ENCODE measurements at regions not wholly inside any gene's neighbourhood (a gene's known extent, or its start where the extent isn't known, plus 50 kb on each side); places are given as distances from the start of the nearest gene placed in this dataset.
"Not testable (repeated sequence)": the region's sequence is repeated elsewhere in the genome, so short reads cannot be mapped to it uniquely, and the experiment has no call there.

DNA sequence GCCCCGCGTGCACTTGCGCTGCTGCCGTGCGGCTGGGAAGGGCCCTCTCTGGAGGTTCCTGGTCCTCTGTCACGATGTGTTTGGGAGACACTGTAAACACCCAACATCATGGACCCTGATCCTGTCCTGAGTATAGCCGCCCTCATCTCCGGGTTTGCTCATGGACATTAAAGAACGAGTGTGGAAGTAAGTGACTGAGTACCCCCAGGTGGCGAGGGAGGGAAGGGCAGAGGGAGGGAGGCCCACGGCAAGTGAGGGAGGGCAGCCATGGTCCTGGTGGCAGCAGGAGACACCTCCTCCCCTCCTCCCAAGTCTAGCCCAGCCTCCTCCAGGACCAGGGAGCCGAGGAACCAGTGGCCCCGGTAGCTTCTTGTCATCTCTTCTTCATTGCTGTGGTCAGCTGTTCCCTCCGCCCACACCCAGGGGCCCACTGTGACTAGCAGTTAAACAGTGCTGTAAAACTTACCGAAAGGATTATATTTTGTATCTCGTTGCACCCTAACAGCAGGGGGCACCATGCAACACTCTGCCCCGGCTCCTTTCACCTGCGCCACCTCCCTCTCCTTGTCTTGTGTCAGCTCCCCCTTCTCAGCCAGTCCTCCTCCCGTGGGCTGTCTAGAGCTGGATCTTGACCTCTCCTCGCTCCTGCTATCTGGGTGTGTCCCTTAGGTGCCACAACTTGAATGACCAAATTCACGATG is 566.5 kb upstream of the B3GAT1 start:
- DNase-seq (ENCODE audit: low read depth): no peak

DNA sequence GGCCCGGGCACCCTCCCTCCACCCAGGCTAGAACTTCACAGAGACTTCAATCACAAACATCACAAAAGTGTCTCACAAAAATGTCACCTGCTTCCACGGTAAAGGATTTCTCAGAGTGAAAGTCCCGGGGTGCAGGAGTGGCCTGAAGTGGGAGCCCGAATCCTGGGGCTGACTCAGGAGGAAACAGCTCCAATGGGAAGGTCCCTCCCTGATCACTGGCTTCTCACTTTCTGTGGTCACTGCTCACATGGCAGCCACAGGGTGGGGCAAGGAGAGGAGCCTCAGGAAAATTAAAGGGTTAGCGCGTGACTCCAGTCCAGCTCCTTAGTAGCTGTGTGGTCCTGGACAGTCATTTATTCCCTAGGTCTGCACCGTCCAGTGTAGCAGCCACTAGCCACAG is 564.5 kb upstream of the B3GAT1 start:
- DNase-seq (ENCODE audit: low read depth): no peak

DNA sequence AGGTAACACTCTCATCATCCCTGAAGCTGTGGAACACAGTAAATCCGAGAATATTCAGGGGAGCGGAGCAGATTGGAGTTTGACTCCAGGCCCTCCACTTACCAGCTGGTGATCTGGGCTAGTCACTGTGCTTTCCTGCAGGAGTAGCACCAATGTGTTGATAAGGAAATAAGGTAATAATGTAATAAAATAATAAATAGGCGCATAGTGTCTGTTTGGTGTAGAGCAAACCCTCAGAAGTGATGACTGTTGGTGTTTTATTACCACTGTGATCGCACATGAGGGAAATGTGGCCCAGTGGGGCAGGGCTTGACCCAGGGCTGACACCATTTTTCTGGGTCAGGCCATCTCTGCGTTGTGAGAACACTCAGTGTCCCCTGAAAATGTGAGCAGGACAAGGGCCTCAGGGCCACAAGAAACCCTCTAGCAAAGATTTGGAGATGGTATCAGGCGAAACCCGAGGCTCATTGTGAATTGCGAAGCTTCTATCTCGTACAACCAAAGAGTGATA is 563.9 kb upstream of the B3GAT1 start:
- no peak for DNase-seq (ENCODE audit: low read depth)

DNA sequence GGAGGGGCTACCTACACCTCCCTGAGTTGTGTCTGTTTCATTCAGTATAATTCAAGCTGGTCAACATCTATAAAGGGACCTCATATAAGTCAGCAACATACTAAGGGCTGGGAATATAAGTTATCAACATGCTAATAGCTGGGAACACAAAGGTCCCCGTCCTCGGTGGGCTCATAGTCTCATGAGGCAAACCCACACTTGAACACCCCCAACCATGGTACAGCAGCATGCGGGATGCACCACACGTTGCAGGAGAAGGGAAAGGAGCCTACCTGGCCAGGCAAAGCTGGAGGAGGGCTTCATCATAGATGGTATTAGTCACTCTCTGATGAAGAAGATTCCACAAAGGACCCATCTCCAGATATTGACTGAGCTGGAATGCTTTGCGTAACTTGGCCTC is 561.8 kb upstream of the B3GAT1 start:
- no peak for DNase-seq (ENCODE audit: low read depth)

DNA sequence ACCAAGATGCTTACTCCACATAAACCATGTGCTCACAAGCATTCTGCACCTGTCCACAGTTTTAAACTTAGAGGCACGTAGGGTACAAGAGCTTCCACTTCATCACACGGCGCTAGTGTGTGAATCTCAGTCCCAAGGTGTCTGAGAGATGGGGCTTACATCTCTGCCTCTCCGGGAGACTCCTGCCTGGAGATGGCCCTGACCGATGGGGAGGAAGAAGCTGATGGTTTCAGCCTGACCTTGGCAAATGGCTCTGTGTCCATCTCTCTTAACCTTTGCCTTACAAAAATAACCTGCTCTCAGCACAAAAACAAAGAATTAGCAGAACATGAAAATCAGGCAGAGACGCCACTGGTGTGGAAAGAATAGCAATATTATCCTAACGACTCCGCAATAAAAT is 559.3 kb upstream of the B3GAT1 start:
- DNase-seq (ENCODE audit: low read depth): no peak

DNA sequence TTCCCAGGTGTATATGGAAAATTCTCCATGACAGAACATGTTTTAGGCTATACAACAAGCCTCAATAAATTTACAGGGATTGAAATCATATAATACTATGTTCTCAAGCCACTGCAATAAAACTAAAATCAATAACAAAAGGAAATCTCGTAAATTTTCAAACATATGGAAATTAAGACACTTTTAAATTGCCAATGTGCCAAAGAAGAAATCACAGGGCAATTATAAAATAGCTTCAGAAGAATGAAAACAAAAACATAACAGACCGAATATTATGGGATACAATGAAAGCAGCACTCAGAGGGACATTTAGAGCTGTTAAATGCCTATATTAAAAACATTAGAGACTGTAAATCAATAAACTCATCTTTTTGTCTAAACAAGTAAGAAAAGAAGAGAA is 555.7 kb upstream of the B3GAT1 start:
- DNase-seq (ENCODE audit: low read depth): no peak

DNA sequence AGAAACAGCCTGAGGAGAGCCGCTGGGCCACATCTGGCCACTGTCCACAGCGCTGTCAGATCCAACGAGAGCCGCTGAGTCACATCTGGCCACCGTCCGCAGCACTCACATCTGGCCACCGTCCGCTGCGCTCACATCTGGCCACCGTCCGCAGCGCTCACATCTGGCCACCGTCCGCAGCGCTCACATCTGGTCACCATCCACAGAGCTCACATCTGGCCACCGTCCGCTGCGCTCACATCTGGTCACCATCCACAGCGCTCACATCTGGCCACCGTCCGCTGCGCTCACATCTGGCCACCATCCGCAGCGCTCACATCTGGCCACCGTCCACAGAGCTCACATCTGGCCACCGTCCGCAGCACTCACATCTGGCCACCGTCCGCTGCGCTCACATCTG is 549.3 kb upstream of the B3GAT1 start:
- DNase-seq (ENCODE audit: low read depth): not testable (repeated sequence)

DNA sequence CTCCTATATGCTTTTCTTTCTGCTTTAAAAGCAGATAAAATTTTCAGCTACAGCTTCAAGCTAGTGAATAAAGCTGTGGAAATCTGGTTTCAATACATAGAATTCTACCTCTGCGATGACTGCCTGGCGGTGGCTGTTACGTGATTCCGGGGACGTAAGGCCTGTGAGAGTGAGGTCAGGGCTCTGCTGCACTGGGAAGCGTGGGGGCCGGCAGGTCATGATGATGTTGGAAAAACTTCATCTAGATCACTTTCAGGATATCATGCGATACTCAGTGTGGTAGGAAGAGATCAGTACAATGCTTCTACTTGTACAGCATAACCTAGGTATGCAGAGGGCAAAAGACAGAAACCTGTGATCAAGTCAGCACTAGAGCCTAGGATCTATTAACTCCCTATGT is 546.8 kb upstream of the B3GAT1 start:
- no peak for DNase-seq (ENCODE audit: low read depth)

DNA sequence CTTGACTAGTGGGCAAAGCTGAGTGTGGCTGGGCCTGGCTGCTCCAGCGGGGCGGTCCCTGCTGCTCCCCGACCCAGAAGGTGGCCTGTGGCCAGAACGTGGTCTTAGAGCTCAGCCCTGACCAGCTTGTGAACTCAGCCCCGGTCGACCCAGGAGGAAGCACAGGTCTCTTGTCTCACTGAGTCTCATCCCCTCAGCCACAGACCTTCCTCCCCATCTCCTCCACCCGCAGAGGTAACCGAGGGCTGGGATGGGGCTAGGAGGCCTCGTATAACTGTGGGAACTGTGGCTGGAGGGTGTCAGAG is 546.2 kb upstream of the B3GAT1 start:
- DNase-seq (ENCODE audit: low read depth): no peak

DNA sequence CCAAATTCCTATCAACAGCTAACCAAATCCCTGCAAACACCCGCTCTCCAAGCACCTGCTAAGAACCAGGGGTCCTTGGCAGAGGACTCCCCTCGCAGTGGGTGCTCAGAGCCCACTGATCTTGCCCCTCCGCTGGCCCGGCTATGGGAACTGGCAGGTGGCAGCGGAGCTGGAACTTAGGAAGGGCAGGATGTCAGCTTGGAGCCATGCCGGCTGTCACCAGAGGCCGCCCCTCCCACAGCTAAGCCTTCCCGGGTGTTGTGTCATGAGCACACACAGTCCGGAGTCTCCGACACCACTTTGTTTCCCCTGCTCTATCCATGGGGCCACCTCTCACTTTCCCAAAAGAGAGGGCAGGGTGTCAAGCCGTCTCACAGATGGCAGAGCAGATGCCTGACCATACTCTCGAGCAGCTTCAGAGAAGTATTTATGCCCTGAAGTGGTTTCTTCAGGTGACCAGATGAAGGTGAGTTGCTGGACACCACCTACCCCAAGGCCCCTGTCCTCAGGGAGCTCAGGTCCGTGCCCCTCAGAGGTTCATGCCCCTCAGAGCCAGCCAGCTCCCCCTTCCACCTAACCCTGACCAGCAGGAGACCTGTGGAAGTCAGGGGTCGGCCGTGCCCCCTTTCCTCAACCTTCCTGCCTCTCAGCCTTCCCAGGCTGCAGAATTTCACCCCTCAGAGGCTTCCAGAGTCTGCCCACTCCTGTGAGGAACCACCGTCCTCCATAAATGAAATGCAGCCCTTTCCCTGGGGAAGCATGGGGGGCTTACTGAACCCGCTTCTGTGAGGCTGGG is 545.7 kb upstream of the B3GAT1 start:
- no peak for DNase-seq (ENCODE audit: low read depth)

DNA sequence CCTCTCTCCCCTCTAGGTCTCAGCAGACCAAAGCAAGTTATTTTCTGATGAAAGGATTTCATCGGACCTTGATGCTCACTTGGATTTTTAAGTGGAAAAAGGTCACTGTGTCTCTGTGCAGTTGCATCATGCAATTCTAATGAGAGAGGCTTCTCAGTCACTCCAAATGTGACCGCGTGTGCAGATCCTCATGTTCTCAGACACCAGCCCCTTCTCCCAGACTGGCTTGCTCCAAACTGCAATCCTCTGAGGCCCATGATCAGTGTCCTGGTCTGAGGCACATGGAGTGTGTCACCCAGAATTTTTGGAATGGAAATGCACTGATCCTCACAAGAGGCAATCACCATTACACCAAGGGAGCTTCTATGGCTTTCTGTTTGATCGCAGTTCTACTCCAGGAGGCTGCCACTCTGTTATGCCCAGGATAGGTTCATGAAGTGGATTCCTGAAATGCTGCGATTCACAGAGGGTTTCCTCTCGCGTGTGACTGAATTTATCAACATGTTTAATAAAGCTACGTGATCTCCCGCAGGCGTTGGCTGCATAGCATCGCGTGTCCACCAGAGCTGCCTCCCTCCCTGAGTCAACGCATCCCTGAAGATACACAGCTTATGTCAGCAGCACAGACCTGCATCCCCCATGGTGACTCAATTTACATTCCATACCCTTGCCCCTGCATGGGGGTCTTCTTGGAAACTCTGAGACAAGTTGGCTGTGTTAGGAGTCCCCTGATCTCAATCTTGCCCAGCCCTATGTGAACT is 544.6 kb upstream of the B3GAT1 start:
- no peak for DNase-seq (ENCODE audit: low read depth)

DNA sequence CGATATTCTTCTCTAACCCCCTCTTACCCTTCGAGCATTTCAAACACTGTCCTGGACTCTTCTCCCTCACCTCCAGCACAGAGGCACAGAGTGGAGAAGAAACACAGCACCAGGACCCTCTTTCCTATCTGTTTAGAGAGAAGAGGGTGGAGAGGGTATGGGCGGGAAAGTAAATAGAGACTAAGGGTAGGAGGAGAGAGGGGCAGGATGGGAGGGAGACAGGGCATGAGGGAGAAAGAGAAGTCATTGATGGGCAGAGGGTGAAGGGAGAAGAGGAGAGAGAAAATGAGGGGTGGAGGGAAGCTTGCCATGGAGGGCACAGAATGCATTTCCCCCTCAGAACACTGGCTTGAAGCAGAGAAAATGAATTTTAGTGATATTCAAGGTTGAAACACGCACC is 543.9 kb upstream of the B3GAT1 start:
- DNase-seq (ENCODE audit: low read depth): not testable (repeated sequence)

DNA sequence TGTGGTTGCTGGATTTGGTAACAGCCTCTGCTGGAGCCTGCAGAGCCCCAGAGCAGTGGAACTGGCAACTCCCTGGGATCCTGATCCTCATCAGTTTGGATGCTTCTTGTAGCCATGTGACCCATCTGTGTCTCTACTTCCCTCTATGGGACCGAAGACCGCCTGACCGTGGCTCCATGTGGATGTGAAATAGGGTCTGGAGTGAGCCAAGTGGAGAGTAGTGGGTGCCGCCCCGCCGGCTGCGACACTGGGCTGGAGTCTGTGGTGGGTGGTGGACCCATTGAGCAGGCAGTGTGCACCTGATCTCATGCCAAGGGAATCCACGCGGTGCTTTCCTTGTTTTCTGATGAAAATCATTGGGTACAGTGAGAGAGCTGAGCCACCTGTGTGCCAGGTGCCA is 543.2 kb upstream of the B3GAT1 start:
- DNase-seq (ENCODE audit: low read depth): no peak

DNA sequence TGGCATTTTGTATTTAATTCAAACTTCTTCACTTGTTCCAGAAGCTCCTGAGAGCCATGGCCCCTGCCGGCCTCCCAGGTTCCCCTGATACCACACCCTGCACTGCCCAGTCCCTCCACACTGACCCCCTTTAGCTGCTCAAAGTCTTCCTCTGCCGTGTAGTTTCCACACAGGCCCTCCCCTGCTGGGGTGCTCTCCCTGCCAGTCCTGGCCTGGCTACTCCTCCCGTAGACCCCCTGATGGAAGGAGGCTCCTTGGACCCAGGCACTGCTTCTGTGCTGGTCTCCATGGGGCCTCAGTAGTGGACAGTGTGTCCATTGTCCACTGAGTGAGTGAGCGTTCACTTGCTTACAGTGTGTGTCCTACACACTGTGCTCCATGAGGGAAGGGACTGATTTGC is 542.4 kb upstream of the B3GAT1 start:
- DNase-seq (ENCODE audit: low read depth): not testable (repeated sequence)

DNA sequence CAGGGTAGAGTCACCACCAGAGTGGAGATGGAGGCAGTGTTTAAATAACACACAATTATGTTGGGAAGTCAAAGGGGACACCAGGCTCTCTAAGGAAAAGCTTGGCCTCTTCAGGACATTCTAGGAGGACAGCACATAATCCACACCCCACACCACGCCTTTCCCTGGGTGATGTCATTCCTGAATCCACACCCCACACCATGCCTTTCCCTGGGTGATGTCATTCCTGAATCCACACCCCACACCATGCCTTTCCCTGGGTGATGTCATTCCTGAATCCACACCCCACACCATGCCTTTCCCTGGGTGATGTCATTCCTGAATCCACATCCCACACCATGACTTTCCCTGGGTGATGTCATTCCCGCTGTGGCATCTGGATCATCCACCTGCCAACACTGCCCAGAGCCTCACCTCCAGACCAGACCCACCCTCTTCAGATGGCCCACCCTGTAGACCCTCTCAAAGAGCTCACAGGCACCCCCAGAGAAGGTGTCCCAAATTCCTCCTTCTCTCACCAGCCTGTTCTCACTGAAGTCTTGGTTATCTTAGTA is 541.5 kb upstream of the B3GAT1 start:
- not testable (repeated sequence) for DNase-seq (ENCODE audit: low read depth)

DNA sequence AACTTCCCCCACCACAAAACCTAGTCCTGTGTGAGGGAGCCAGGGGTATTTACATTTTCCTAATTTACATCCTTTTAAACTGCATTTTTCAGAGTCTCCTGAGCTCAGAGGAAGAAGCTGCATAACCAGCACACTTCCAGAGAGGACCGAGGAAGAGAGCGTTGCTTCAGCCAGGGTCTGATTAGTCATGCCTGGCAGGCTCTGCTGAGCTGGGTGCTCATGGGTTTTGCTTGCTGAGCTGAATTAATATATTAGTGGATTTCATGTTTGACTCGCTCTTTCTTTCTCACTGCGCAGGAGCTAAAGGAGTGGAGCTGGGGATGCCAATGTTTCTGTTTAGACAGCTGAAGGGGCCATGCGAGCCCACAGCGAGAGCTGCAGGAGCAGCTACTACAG is 539.3 kb upstream of the B3GAT1 start:
- peak; percentile 7 for DNase-seq (ENCODE audit: low read depth)

DNA sequence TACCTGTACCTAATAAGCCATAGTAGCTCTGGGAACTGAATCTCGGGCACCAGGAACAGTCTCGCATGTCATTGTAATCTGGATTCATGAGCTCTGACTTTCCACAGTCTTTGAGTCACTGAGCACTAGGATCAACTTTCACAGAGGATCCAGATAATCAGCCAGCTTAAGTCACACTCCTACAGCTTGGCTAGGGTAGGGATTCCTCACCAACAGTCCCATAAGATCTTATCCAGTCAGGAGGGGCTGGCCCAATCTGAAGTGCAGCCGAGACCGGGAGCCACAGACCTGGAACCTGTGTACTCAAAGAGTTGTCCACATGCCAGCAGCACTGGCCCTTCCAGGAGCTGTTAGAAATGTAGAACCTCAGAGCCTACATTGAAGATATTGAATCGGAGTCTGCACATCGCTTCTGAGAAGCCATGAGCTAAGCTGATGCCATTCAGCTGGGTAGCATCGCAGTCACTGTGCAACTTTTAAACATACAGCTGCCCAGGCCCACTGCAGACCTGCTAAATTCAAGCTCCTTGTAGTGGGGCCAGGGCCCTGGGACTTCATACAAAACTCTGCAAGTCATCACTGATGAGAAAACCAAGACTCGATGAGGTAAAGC is 538.8 kb upstream of the B3GAT1 start:
- no peak for DNase-seq (ENCODE audit: low read depth)

DNA sequence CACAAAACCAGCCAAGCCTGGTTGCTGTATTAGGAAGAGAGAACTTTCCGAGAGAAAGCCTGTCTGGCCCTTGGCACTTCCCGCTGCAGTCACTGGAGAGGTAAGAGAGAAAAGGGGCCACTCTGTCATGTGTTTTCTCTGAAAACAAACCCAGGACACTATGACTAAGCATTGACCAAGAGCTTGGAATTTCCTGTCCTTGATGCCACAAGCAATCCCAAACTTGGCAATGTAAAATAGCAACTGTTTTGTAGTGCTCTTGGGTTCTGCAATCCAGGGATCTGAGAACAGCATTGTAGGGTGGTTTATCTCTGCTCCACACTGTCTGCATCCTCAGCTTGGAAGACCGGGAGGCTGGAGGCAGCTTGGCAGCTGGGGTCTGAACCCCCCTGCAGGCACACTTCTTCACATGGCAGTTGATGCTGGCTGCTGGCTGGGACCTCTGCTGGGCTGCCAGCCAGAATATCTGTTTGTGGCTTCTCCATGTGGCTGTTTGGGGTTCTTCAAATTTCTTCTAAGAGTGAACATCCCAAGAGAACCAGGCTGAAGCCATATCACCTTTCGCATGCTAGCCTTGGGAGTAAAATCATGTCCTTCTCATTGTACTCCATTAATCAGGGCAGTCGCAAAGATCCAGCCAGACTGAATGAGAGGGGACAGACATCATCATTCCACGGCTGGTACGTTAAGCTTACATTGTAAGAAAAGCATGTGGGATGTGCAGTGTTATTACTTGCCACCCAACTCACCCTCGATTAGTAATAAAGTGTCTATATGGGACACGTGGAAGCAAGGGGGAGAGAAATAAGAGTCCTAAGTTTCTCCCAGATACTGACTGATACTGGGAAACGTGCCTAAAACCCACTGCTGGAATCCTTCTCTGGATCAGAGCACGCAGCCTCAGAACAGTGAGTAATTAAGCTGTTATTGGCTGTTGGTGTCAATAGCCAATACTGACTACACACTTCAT is 537.4 kb upstream of the B3GAT1 start:
- DNase-seq (ENCODE audit: low read depth): peak; percentile 22

DNA sequence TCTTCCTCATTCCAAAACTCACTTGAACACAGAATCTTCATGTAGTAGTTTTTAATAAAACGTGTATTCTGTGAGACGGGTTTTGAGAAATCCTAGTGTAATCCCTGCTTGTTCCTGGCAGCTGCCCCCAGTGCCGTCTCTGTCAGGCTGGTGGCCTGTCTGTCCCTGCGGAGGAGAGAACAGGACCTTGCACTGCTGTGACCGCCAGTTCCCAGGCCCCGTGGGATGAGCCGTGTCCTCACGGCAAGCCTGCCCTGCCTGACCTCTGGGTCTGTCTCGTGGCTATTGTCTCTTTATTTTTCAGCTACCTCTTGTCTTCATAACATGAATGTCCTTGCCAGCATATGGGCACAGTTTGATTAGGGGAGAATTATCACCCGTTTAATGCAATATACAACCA is 535.5 kb upstream of the B3GAT1 start:
- DNase-seq (ENCODE audit: low read depth): no peak

DNA sequence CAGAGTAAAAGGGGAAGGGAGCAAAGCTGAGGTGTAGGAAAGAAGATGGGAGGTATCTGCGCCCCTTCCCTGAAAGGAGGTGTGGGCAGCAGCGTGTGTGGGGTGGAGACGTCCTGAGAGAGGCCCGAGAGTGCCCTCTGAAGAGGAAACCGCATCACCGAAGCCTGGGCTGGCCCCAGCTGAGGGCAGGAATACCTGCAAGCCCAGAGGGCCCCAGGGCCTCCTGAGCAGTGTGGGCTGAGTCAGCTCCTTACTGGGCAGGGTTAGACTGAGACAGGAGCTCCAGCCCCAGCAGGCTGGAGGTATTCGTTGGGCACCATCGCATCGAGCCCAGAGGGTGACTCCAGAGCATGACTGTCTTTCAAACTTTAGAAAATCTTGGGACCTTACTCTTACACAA is 534.0 kb upstream of the B3GAT1 start:
- no peak for DNase-seq (ENCODE audit: low read depth)

DNA sequence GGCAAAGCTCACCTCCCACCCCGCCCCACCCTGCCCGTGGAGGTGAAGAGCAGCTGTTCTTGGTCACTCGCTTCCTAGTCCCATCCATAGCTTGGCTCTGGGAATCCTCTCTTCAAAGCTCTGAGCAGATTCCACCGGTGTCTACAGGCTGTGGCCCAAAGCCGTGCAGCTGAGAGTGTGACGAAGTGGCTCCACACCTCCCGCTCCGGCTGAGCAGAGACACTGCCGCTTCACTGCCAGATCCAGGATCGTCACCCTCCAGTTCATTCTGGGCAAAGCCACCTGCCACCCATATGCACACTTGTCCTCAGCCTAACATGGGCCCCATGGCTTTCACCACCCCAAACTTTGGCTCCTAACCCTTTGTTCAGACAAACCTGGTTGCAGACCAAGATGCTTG is 532.9 kb upstream of the B3GAT1 start:
- DNase-seq (ENCODE audit: low read depth): no peak

All from ELR (cell line).